Neuronal stem cell (in vitro differentiated cells): ENCODE measurements at regions not wholly inside any gene's neighbourhood (a gene's known extent, or its start where the extent isn't known, plus 50 kb on each side); places are given as distances from the start of the nearest gene placed in this dataset.

ENCODE experiments used
- DNase-seq: peaks from one replicate; pipeline ENCODE4 v3.0.0-alpha.2; 2013; ENCODE audit warnings: low spot score
- H2AFZ ChIP-seq: one replicate; pipeline ENCODE4 v1.6.1; 2013; ENCODE audit warnings: mild to moderate bottlenecking, low read length, inconsistent platforms
- H2AK5ac ChIP-seq: 2 replicates; pipeline ENCODE4 v1.6.1; 2013; ENCODE audit warnings: low read depth, mild to moderate bottlenecking, inconsistent platforms, low read length, moderate library complexity, mixed read lengths
- H2BK120ac ChIP-seq: 2 replicates; pipeline ENCODE4 v1.6.1; 2013; ENCODE audit warnings: low read depth, mild to moderate bottlenecking, inconsistent platforms, low read length, moderate library complexity, mixed read lengths
- H2BK12ac ChIP-seq: one replicate; pipeline ENCODE4 v1.6.1; 2013; ENCODE audit warnings: low read length, inconsistent platforms
- H2BK15ac ChIP-seq: 2 replicates; pipeline ENCODE4 v1.6.1; 2013; ENCODE audit warnings: mild to moderate bottlenecking, low read length, inconsistent platforms, mixed read lengths
- H2BK5ac ChIP-seq: one replicate; pipeline ENCODE4 v1.6.1; 2013; ENCODE audit warnings: inconsistent platforms, mild to moderate bottlenecking, low read length, moderate library complexity
- H3K14ac ChIP-seq: one replicate; pipeline ENCODE4 v1.6.1; 2013; ENCODE audit warnings: low read length, inconsistent platforms
- H3K18ac ChIP-seq: 2 replicates; pipeline ENCODE4 v1.6.1; 2013; ENCODE audit warnings: low read length, inconsistent platforms
- H3K23ac ChIP-seq: 2 replicates; pipeline ENCODE4 v1.6.1; 2013; ENCODE audit warnings: low read depth, mild to moderate bottlenecking, mixed read lengths, low read length, inconsistent platforms; ENCODE audit not compliant: poor library complexity
- H3K27ac ChIP-seq: replicated peaks from 3 replicates; pipeline ENCODE4 v1.5.1; 2013; ENCODE audit warnings: low read length, inconsistent platforms
- H3K27me3 ChIP-seq, 3 experiments: 2 replicates each; pipeline ENCODE4 v1.6.1; 2013; ENCODE audit warnings: low read length in 3 of 3, mild to moderate bottlenecking in 2 of 3, inconsistent platforms in 1 of 3, low read depth in 1 of 3, mixed read lengths in 1 of 3, moderate library complexity in 1 of 3; ENCODE audit not compliant: control insufficient read depth in 3 of 3, insufficient read depth in 3 of 3
- H3K36me3 ChIP-seq, 2 donors: replicated peaks in 1 of 2; 2 replicates each; pipeline ENCODE4 v1.6.1; 2013; ENCODE audit warnings: low read length in 2 of 2; ENCODE audit not compliant: control insufficient read depth in 2 of 2, insufficient read depth in 2 of 2
- H3K4ac ChIP-seq: 2 replicates; pipeline ENCODE4 v1.6.1; 2013; ENCODE audit warnings: inconsistent platforms, mild to moderate bottlenecking, low read length, moderate library complexity
- H3K4me1 ChIP-seq, 2 donors: 1 replicate in 1 of 2; 2 replicates in 1 of 2; pipeline ENCODE4 v1.6.1; 2013; ENCODE audit warnings: low read length in 2 of 2, low read depth in 1 of 2; ENCODE audit not compliant: control insufficient read depth in 2 of 2, insufficient read depth in 1 of 2
- H3K4me2 ChIP-seq: one replicate; pipeline ENCODE4 v1.6.1; 2013; ENCODE audit warnings: mild to moderate bottlenecking, low read length, inconsistent platforms; ENCODE audit not compliant: insufficient read depth, poor library complexity, severe bottlenecking
- H3K4me3 ChIP-seq, 2 donors: 2 replicates each; pipeline ENCODE4 v1.5.1; 2013; ENCODE audit warnings: low read length in 2 of 2, mild to moderate bottlenecking in 2 of 2, inconsistent platforms in 1 of 2, moderate library complexity in 1 of 2
- H3K79me1 ChIP-seq: one replicate; pipeline ENCODE4 v1.6.1; 2013; ENCODE audit warnings: low read depth, mild to moderate bottlenecking, inconsistent platforms, low read length, moderate library complexity
- H3K9ac ChIP-seq: one replicate; pipeline ENCODE4 v1.6.1; 2013; ENCODE audit warnings: mild to moderate bottlenecking, low read depth, low read length, inconsistent platforms; ENCODE audit not compliant: poor library complexity
- H3K9me3 ChIP-seq, 2 donors: replicated peaks in 1 of 2; 2 replicates each; pipeline versions ENCODE3 to v1.6.1; 2013; ENCODE audit warnings: low read length in 2 of 2, mild to moderate bottlenecking in 2 of 2, inconsistent platforms in 1 of 2, low read depth in 1 of 2, mixed read lengths in 1 of 2, moderate library complexity in 1 of 2; ENCODE audit not compliant: control insufficient read depth in 2 of 2, insufficient read depth in 1 of 2
- H4K8ac ChIP-seq: one replicate; pipeline ENCODE4 v1.6.1; 2013; ENCODE audit warnings: low read depth, mild to moderate bottlenecking, inconsistent platforms, low read length, moderate library complexity
- H4K91ac ChIP-seq: one replicate; pipeline ENCODE4 v1.6.1; 2013; ENCODE audit warnings: low read length, low read depth, mild to moderate bottlenecking, inconsistent platforms; ENCODE audit not compliant: poor library complexity
- WGBS, 2 donors: extraction: QIAGEN DNeasy Blood & Tissue Kit; methylation state at CpG; one replicate each; pipeline ENCODE4 v1.1.7; 2013; ENCODE audit warnings: missing lambda C conversion rate in 2 of 2, mixed read lengths in 1 of 2; ENCODE audit not compliant: insufficient read length in 2 of 2, insufficient replicate concordance in 1 of 2; ENCODE audit errors: extremely low coverage in 2 of 2; 5-methylcytosine and 5-hydroxymethylcytosine counted together

DNA sequence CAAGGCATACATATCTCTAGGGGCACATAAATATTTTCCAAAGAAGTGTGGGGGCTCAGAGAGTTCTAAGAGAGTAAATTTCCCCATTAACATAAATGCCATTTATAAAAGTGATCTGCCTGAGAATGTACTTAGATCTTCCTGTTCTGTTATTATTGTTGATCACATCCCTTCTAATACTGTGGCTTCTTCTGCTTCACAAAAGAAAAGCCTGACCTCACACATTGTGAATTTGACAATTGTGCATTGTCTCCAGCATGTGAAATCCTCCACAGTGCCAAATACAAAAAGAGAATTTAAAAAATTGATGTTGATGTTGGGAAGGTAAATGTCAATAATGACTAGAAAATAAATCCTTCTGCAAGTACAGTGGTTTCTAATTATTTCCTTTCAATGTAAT, 330.5 kb upstream of the LRIG3 start:
- Histone ChIP-seq H3K4me2 (no peak overlapping the region), H3K9ac (no peak overlapping the region), H3K27ac (no peak overlapping the region), H3K23ac (no peak overlapping the region), H2BK15ac (no peak overlapping the region), H2AK5ac (no peak overlapping the region), H3K18ac (no peak overlapping the region), H3K36me3 (no peaks in the 10 kb centered on the region), H3K4ac (no peak overlapping the region), H3K4me1 (no peaks in the 10 kb centered on the region), H2BK12ac (no peak overlapping the region), H4K8ac (no peak overlapping the region), H2BK5ac (no peak overlapping the region), H3K27me3 (no peaks in the 10 kb centered on the region), H2AFZ (no peak overlapping the region), H3K14ac (no peak overlapping the region), H2BK120ac (no peak overlapping the region), H3K79me1 (no peaks in the 10 kb centered on the region), H4K91ac (no peak overlapping the region), H3K4me3 (no peak overlapping the region), H3K9me3 (peaks cover 0 to 5% of the 10 kb centered on the region in 2 donors)
- no peak for DNase-seq

DNA sequence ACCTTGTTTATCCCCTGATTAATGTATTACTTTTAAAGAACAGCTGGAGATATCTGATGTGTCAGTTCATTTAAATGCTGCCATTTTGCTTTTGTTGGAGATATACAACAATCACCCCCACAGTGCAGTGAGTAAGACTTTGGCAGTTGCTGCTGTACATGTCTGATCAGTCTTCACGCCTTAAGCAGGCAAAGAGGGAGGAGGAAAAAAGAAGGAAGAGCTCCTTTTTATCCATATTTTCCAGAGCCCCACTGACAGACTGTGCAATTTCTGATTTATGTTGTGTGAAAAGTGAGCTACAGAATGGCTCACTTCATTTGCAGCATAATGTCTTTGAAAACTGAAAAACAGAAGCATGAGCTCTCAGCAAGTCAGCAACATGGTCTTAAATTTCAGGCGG, 319.7 kb upstream of the LRIG3 start:
- no peak overlapping the region for H3K18ac ChIP-seq
- no peak overlapping the region for H2BK12ac ChIP-seq
- H3K23ac ChIP-seq = no peak overlapping the region
- no peak overlapping the region for H4K8ac ChIP-seq
- H4K91ac ChIP-seq = no peak overlapping the region
- H3K9ac ChIP-seq = no peak overlapping the region
- H3K79me1 ChIP-seq = no peaks in the 10 kb centered on the region
- no peak overlapping the region for H2AFZ ChIP-seq
- no peaks in the 10 kb centered on the region for H3K27me3 ChIP-seq
- no peak overlapping the region for H2BK120ac ChIP-seq
- no peak overlapping the region for H3K4ac ChIP-seq
- no peaks in the 10 kb centered on the region for H3K36me3 ChIP-seq
- no peak for DNase-seq
- no peak overlapping the region for H3K4me2 ChIP-seq
- H3K4me3 ChIP-seq = no peak overlapping the region
- no peaks in the 10 kb centered on the region for H3K9me3 ChIP-seq
- no peak overlapping the region for H2BK15ac ChIP-seq
- H3K14ac ChIP-seq = no peak overlapping the region
- no peaks in the 10 kb centered on the region for H3K4me1 ChIP-seq
- no peak overlapping the region for H2BK5ac ChIP-seq
- WGBS, 2 donors = no CpG with 5 or more reads among the region's 2 CpGs
- H3K27ac ChIP-seq = no peak overlapping the region
- no peak overlapping the region for H2AK5ac ChIP-seq

DNA sequence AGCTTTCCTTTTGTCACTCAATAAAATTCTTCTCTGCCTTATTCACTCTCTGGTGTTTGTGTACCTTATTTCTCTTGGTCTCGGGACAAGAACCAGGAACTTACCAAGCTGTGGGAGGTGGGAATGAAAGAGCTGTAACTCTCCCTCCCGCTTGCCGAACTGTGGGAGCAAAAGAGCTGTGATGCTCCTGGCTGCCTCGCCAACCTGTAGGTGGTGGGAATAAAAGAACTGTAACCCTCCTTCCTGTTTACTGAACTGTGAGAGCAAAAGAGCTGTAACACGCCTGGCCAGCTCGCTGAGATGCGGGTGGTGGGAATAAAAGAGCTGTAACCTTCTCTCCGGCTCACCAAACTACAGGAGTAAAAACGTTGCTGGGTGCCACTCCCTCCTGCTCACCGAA, 314.1 kb upstream of the LRIG3 start:
- H3K4me2 ChIP-seq = no peak overlapping the region
- no peaks in the 10 kb centered on the region for H3K4me1 ChIP-seq
- no peak overlapping the region for H2BK15ac ChIP-seq
- no peak overlapping the region for H4K91ac ChIP-seq
- H3K4ac ChIP-seq = no peak overlapping the region
- no peak overlapping the region for H2BK120ac ChIP-seq
- DNase-seq = no peak
- H2BK12ac ChIP-seq = no peak overlapping the region
- no peaks in the 10 kb centered on the region for H3K27me3 ChIP-seq
- no peak overlapping the region for H3K9ac ChIP-seq
- no peak overlapping the region for H2AK5ac ChIP-seq
- no peak overlapping the region for H2AFZ ChIP-seq
- no peak overlapping the region for H3K14ac ChIP-seq
- no peaks in the 10 kb centered on the region for H3K36me3 ChIP-seq
- H3K79me1 ChIP-seq = no peaks in the 10 kb centered on the region
- WGBS, 2 donors = no CpG with 5 or more reads among the region's 10 CpGs
- no peak overlapping the region for H3K4me3 ChIP-seq
- H2BK5ac ChIP-seq = no peak overlapping the region
- H3K27ac ChIP-seq = no peak overlapping the region
- H3K23ac ChIP-seq = no peak overlapping the region
- no peak overlapping the region for H3K18ac ChIP-seq
- no peak overlapping the region for H4K8ac ChIP-seq
- no peaks in the 10 kb centered on the region for H3K9me3 ChIP-seq

DNA sequence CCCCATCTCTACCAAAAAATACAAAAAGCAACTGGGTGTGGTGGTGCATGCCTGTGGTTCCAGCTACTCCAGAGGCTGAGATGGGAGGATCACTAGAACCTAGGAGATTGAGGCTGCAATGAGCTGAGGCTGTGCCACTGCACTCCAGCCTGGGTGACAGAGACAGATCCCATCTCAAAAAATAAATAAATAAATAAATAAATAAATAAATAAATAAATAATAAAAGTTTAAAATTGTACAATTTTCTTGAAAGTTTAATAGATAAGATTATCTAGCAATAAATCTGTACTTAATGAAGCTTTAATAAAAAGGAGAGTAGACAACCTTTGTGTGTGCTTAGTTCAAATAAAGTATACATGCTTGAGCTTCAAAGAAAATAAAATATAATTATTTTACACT, 310.0 kb upstream of the LRIG3 start:
- Histone ChIP-seq H3K27ac (no peak overlapping the region), H2BK12ac (no peak overlapping the region), H3K36me3 (no peaks in the 10 kb centered on the region), H2BK5ac (no peak overlapping the region), H2BK15ac (no peak overlapping the region), H3K4me1 (no peaks in the 10 kb centered on the region), H3K4ac (no peak overlapping the region), H3K4me3 (no peak overlapping the region), H3K9ac (no peak overlapping the region), H3K14ac (no peak overlapping the region), H3K23ac (no peak overlapping the region), H3K9me3 (no peaks in the 10 kb centered on the region), H3K4me2 (no peak overlapping the region), H4K91ac (no peak overlapping the region), H2AFZ (no peak overlapping the region), H2BK120ac (no peak overlapping the region), H3K79me1 (no peaks in the 10 kb centered on the region), H3K18ac (no peak overlapping the region), H4K8ac (no peak overlapping the region), H2AK5ac (no peak overlapping the region), H3K27me3 (no peaks in the 10 kb centered on the region)
- no peak for DNase-seq
